GM12878 (cell line): ENCODE measurements at regions not wholly inside any gene's neighbourhood (a gene's known extent, or its start where the extent isn't known, plus 50 kb on each side); places are given as distances from the start of the nearest gene placed in this dataset.

Experiments
- ATAC-seq: fragments of 200-7000 bp; cut with Tn5 transposase; 3 replicates; pipeline ENCODE4 v1.9.1; 2020; ENCODE audit warnings: mild to moderate bottlenecking, moderate library complexity
- BruUV-seq: library from RNA; stranded (reverse); fragments of 400-500 nt; replicated peaks from 2 replicates; lab custom pipeline; 2021; lab: Mats Ljungman, UMichigan
- CTCF ChIA-PET: fragments of 300-600 bp; sonication (Branson Sonifier 250); formaldehyde crosslinking; extraction: SDS; loops from one replicate; lab custom pipeline; 2021; ENCODE audit warnings: inconsistent platforms; lab: Yijun Ruan, JAX
- POLR2A ChIA-PET: fragments of 350-600 bp; formaldehyde crosslinking; extraction: SDS; loops from one replicate; lab custom pipeline; 2021; ENCODE audit warnings: inconsistent platforms; lab: Charles Lee
- RAD21 ChIA-PET: fragments of 300-600 bp; sonication (Branson Sonifier 250); formaldehyde crosslinking; loops from one replicate; lab custom pipeline; 2023; ENCODE audit warnings: antibody characterized with exemption; ENCODE audit not compliant: unreplicated experiment; lab: Charles Lee
- SMC1A ChIA-PET: fragments of 300-600 bp; sonication (Branson Sonifier 250); formaldehyde crosslinking; loops from one replicate; lab custom pipeline; 2023; ENCODE audit not compliant: unreplicated experiment, uncharacterized antibody; lab: Charles Lee
- DNase-seq: peaks from one replicate; pipeline ENCODE4 v3.0.0-alpha.2; 2011; ENCODE audit warnings: low read depth, low spot score
- FAIRE-seq: peaks from 3 replicates; lab custom pipeline; 2011; peaks lifted over from hg19 to GRCh38; lab: Jason Lieb, UNC
- H2AFZ ChIP-seq: 2 replicates; pipeline ENCODE4 v1.6.0; 2011; ENCODE audit warnings: low read depth, low read length, control low read depth; ENCODE audit not compliant: control insufficient read depth
- H3K27ac ChIP-seq: 2 replicates; pipeline ENCODE4 v1.5.1; 2011; ENCODE audit warnings: control low read depth; ENCODE audit not compliant: control insufficient read depth, insufficient read depth
- H3K27me3 ChIP-seq, 2 experiments: replicated peaks in 1 of 2; 2 replicates each; pipeline versions ENCODE4 v1.6.0 to v1.6.1; 2011; ENCODE audit warnings: low read length in 1 of 2; ENCODE audit not compliant: control insufficient read depth in 2 of 2, insufficient read depth in 2 of 2
- H3K36me3 ChIP-seq, 2 experiments: 2 replicates each; pipeline ENCODE4 v1.5.1; 2011; ENCODE audit warnings: low read length in 1 of 2; ENCODE audit not compliant: control insufficient read depth in 2 of 2, insufficient read depth in 2 of 2
- H3K4me1 ChIP-seq: 2 replicates; pipeline ENCODE4 v1.6.1; 2011; ENCODE audit warnings: mild to moderate bottlenecking, low read length, moderate library complexity, mixed read lengths; ENCODE audit not compliant: control insufficient read depth, insufficient read depth
- H3K4me2 ChIP-seq: 2 replicates; pipeline ENCODE4 v1.6.0; 2011; ENCODE audit warnings: control low read depth; ENCODE audit not compliant: control insufficient read depth, insufficient read depth
- H3K4me3 ChIP-seq: fragments of 200-600 bp; sonication (generic); 2 replicates; pipeline ENCODE4 v1.5.1; 2016
- H3K79me2 ChIP-seq: 2 replicates; pipeline ENCODE4 v1.6.0; 2011; ENCODE audit warnings: low read length; ENCODE audit not compliant: control insufficient read depth, insufficient read depth
- H3K9ac ChIP-seq: 2 replicates; pipeline ENCODE4 v1.8.0; 2011; ENCODE audit warnings: low read length, control low read depth, mixed read lengths; ENCODE audit not compliant: control insufficient read depth, insufficient read depth
- H3K9me3 ChIP-seq: replicated peaks from 3 replicates; pipeline ENCODE4 v1.5.1; 2011; ENCODE audit warnings: mild to moderate bottlenecking, low read length; ENCODE audit not compliant: control insufficient read depth, insufficient read depth
- H4K20me1 ChIP-seq: 2 replicates; pipeline ENCODE4 v1.6.0; 2011; ENCODE audit not compliant: control insufficient read depth, insufficient read depth
- CHD1 ChIP-seq: IDR thresholded peaks from 2 replicates; pipeline ENCODE4 v1.6.1; 2012; ENCODE audit warnings: low read depth, low read length, improper control_type of control experiment
- CHD4 ChIP-seq: fragments of 200-600 bp; sonication (generic); IDR thresholded peaks from 2 replicates; pipeline ENCODE4 v1.6.1; 2016; ENCODE audit warnings: mild to moderate bottlenecking
- GATAD2B ChIP-seq: fragments of 450-650 bp; conservative IDR thresholded peaks from 2 replicates; pipeline ENCODE4 v1.6.1; 2017; ENCODE audit warnings: low read depth, mild to moderate bottlenecking, moderate library complexity
- HDAC6 ChIP-seq: fragments of 200-600 bp; sonication (generic); IDR thresholded peaks from one replicate; pipeline ENCODE4 v1.8.0; 2017; ENCODE audit warnings: antibody characterized with exemption; ENCODE audit not compliant: unreplicated experiment
- MTA3 ChIP-seq: IDR thresholded peaks from 2 replicates; pipeline ENCODE4 v1.6.1; 2012; ENCODE audit warnings: low read length, inconsistent platforms, borderline replicate concordance
- MXI1 ChIP-seq: fragments of 150-350 bp; IDR thresholded peaks from 2 replicates; pipeline ENCODE4 v1.6.1; 2011; ENCODE audit warnings: low read depth, mild to moderate bottlenecking, inconsistent platforms, low read length, improper control_type of control experiment
- NFYA ChIP-seq: IDR thresholded peaks from 2 replicates; pipeline ENCODE4 v1.6.1; 2011; ENCODE audit warnings: low read depth, mild to moderate bottlenecking, low read length, improper control_type of control experiment, borderline replicate concordance
- PML ChIP-seq: IDR thresholded peaks from 2 replicates; pipeline ENCODE4 v1.6.1; 2012; ENCODE audit warnings: low read length, inconsistent platforms
- RAD21 ChIP-seq: IDR thresholded peaks from 2 replicates; pipeline ENCODE4 v1.6.1; 2011; ENCODE audit warnings: mild to moderate bottlenecking, low read depth, low read length, moderate library complexity; ENCODE audit not compliant: insufficient read depth
- TBL1XR1 ChIP-seq: IDR thresholded peaks from 2 replicates; pipeline ENCODE4 v1.6.1; 2012; ENCODE audit warnings: low read depth, low read length, improper control_type of control experiment
- USF1 ChIP-seq: IDR thresholded peaks from 2 replicates; pipeline ENCODE4 v1.6.1; 2011; ENCODE audit warnings: borderline replicate concordance, low read depth, mild to moderate bottlenecking, moderate library complexity, mixed read lengths, low read length; ENCODE audit not compliant: insufficient read depth; ENCODE audit errors: extremely low read length
- ZNF592 ChIP-seq: fragments of 450-650 bp; IDR thresholded peaks from 2 replicates; pipeline ENCODE4 v1.6.1; 2017; ENCODE audit warnings: mild to moderate bottlenecking, moderate library complexity
- WGBS: methylation state at CpG from one replicate; pipeline ENCODE4 v1.1.6; 2016; ENCODE audit warnings: low lambda C conversion rate; ENCODE audit not compliant: insufficient replicate concordance, insufficient coverage; ENCODE audit errors: missing lambda C conversion rate; 5-methylcytosine and 5-hydroxymethylcytosine counted together
- in situ Hi-C: fragments of 300-500 bp; cut with MboI; formaldehyde crosslinking; loops from 9 replicates; pipeline ENCODE4 v1.14.3; 2018; ENCODE audit warnings: mixed read lengths
- intact Hi-C: fragments of 100-400 bp; cut with micrococcal nuclease; formaldehyde crosslinking; loops from one replicate; pipeline ENCODE4 v1.14.2; 2022; ENCODE audit not compliant: unreplicated experiment

GRCh38 chr14:97970222-97970621 is 1173.0 kb downstream of the VRK1 start:
- no peak overlapping the region for H3K9ac ChIP-seq
- WGBS: 7% methylated on average over 1 of the region's 1 CpG
- H3K4me3 ChIP-seq: no peak overlapping the region
- no peak overlapping the region for H3K4me2 ChIP-seq
- ATAC-seq (no peak), DNase-seq (no peak), FAIRE-seq (no peak)
- no peaks in the 10 kb centered on the region for H3K36me3 ChIP-seq
- BruUV-seq: no TSS peak
- H4K20me1 ChIP-seq: no peaks in the 10 kb centered on the region
- H3K27me3 ChIP-seq: no peaks in the 10 kb centered on the region
- ChIA-PET POLR2A (no interaction called here), SMC1A (no interaction called here), RAD21 (no interaction called here), CTCF (no interaction called here)
- no peaks in the 10 kb centered on the region for H3K9me3 ChIP-seq
- H3K4me1 ChIP-seq: no peaks in the 10 kb centered on the region
- TF ChIP-seq GATAD2B (no peak), CHD1 (no peak), MXI1 (no peak), RAD21 (no peak), USF1 (no peak), PML (no peak), TBL1XR1 (no peak), MTA3 (no peak), HDAC6 (no peak), ZNF592 (no peak), NFYA (no peak), CHD4 (no peak)
- H3K27ac ChIP-seq: no peak overlapping the region
- no peak overlapping the region for H2AFZ ChIP-seq
- in situ Hi-C loops (no loop called here), intact Hi-C loops (loop anchor here (5.0 kb wide), 1 partner anchor 48 kb away; no protein-coding TSS in a partner anchor)
- H3K79me2 ChIP-seq: no peaks in the 10 kb centered on the region
